ENCODE measurements at regions not wholly inside any gene's neighbourhood (a gene's known extent, or its start where the extent isn't known, plus 50 kb on each side); places are given as distances from the start of the nearest gene placed in this dataset.

GRCh38 chr10:81027223-81027622 is 489.5 kb downstream of the SH2D4B start:
- no peak for TF ChIP-seq CTCF (IDR thresholded peaks at IDR 0.05)
- TF ChIP-seq TCF7L2 (IDR thresholded peaks at IDR 0.05; ENCODE audit: low read depth, low read length): no peak
- no peak for TF ChIP-seq SIN3A (IDR thresholded peaks at IDR 0.05; ENCODE audit: borderline replicate concordance, insufficient read depth, low read depth, low read length)

Data from Panc1 (cell line).